Hepatocyte (in vitro differentiated cells): ENCODE measurements at regions not wholly inside any gene's neighbourhood (a gene's known extent, or its start where the extent isn't known, plus 50 kb on each side); places are given as distances from the start of the nearest gene placed in this dataset.

Experiments used
- CTCF ChIP-seq: fragments of 200-600 bp; sonication (generic); IDR thresholded peaks from 2 replicates; pipeline ENCODE4 v1.5.1; 2016; ENCODE audit warnings: antibody characterized with exemption, mild to moderate bottlenecking; ENCODE audit not compliant: poor library complexity
- EZH2 ChIP-seq: fragments of 200-600 bp; sonication (generic); IDR thresholded peaks from 2 replicates; pipeline ENCODE4 v1.6.1; 2016; ENCODE audit warnings: antibody characterized with exemption, mild to moderate bottlenecking, borderline replicate concordance

- TF ChIP-seq CTCF (no peak), EZH2 (no peak)
These were observed 168.6 kb downstream of the GIPC2 start for GRCh38 chr1:78214334-78214733.
